ENCODE measurements at regions not wholly inside any gene's neighbourhood (a gene's known extent, or its start where the extent isn't known, plus 50 kb on each side); places are given as distances from the start of the nearest gene placed in this dataset.

GRCh38 chr6:169939554-169940164, 188.2 kb downstream of the ERMARD start:
- TF ChIP-seq, protein P1, sequence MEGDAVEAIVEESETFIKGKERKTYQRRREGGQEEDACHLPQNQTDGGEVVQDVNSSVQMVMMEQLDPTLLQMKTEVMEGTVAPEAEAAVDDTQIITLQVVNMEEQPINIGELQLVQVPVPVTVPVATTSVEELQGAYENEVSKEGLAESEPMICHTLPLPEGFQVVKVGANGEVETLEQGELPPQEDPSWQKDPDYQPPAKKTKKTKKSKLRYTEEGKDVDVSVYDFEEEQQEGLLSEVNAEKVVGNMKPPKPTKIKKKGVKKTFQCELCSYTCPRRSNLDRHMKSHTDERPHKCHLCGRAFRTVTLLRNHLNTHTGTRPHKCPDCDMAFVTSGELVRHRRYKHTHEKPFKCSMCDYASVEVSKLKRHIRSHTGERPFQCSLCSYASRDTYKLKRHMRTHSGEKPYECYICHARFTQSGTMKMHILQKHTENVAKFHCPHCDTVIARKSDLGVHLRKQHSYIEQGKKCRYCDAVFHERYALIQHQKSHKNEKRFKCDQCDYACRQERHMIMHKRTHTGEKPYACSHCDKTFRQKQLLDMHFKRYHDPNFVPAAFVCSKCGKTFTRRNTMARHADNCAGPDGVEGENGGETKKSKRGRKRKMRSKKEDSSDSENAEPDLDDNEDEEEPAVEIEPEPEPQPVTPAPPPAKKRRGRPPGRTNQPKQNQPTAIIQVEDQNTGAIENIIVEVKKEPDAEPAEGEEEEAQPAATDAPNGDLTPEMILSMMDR (IDR thresholded peaks at IDR 0.05; ENCODE audit: extremely low read depth, insufficient read depth, missing control alignments) = no peak
- in situ Hi-C loops (cut with MboI; ENCODE audit: low pct_unique_long_range_greater_than_20kb, low sequenced_read_pairs, unreplicated experiment) = no loop called here
- DNase-seq (ENCODE audit: low spot score) = no peak

DNA sequence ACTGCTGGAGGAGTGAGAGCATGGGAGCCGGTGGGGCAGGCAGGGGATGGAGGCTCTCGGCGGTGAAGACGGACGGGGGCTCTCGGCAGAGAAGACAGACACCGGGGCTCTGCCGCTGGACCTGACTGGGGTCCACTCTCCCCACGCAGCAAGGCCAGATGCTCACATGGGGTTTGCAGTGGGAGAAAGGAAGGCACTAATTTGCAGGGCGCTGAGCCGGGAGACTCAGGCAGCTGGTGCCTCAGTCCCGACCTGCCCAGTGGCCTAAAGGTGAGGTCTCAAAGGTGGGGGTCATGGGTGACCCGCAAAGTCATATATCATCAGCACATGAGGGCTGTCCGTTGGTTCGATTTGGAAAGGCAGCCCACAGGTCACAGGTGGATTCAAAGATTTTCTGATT, 187.3 kb downstream of the ERMARD start:
- TF ChIP-seq, protein P1 (IDR thresholded peaks at IDR 0.05; ENCODE audit: extremely low read depth, insufficient read depth, missing control alignments) = no peak
- no peak for DNase-seq (ENCODE audit: low spot score)
- in situ Hi-C loops (cut with MboI; ENCODE audit: low pct_unique_long_range_greater_than_20kb, low sequenced_read_pairs, unreplicated experiment) = no loop called here

DNA sequence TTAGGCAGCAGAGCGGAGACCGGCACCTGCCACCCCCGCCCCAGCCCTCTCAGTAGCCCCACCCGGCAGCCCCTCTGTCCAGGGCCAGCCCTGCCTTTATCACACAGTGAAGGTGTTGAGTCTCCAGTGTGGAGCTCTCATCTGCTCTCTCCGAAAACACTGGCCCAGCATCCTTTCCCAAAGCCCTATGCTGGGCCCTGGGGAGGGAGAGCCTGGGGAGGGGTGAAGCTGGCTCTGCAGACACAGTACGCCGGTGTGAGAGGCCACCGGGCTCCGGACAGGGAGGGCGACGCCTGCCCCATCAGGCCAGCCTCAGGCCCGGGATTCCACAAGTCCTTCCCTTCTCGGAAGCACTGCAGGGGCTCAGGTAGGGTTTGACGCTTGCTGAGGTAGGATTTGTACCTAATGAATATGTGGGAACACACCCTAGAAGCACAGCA, 186.9 kb downstream of the ERMARD start:
- TF ChIP-seq, protein P1 (IDR thresholded peaks at IDR 0.05; ENCODE audit: extremely low read depth, insufficient read depth, missing control alignments) = no peak
- DNase-seq (ENCODE audit: low spot score) = no peak
- in situ Hi-C loops (cut with MboI; ENCODE audit: low pct_unique_long_range_greater_than_20kb, low sequenced_read_pairs, unreplicated experiment) = no loop called here

GRCh38 chr6:169937389-169938261, 186.2 kb downstream of the ERMARD start:
- TF ChIP-seq, protein P1 (IDR thresholded peaks at IDR 0.05; ENCODE audit: extremely low read depth, insufficient read depth, missing control alignments) = no peak

GRCh38 chr6:169936355-169936975, 185.0 kb downstream of the ERMARD start:
- TF ChIP-seq, protein P1 (IDR thresholded peaks at IDR 0.05; ENCODE audit: extremely low read depth, insufficient read depth, missing control alignments) = no peak
- DNase-seq (ENCODE audit: low spot score) = no peak
- in situ Hi-C loops (cut with MboI; ENCODE audit: low pct_unique_long_range_greater_than_20kb, low sequenced_read_pairs, unreplicated experiment) = no loop called here

More at GRCh38 chr6:169937389-169938261, 186.2 kb downstream of the ERMARD start:
- no peak for DNase-seq (ENCODE audit: low spot score)
- in situ Hi-C loops (cut with MboI; ENCODE audit: low pct_unique_long_range_greater_than_20kb, low sequenced_read_pairs, unreplicated experiment) = no loop called here

GRCh38 chr6:169935861-169936260, 184.4 kb downstream of the ERMARD start:
- in situ Hi-C loops (cut with MboI; ENCODE audit: low pct_unique_long_range_greater_than_20kb, low sequenced_read_pairs, unreplicated experiment) = no loop called here
- no peak for DNase-seq (ENCODE audit: low spot score)
- TF ChIP-seq, protein P1 (IDR thresholded peaks at IDR 0.05; ENCODE audit: extremely low read depth, insufficient read depth, missing control alignments) = no peak

Measured in GM13977 (cell line).